ENCODE measurements at regions not wholly inside any gene's neighbourhood (a gene's known extent, or its start where the extent isn't known, plus 50 kb on each side); places are given as distances from the start of the nearest gene placed in this dataset.

GRCh38 chr12:124725099-124725498 is 138.6 kb downstream of the SCARB1 start:
- TF ChIP-seq RAD21 (IDR thresholded peaks at IDR 0.05; ENCODE audit: low read length) (no peak), CTCF (conservative IDR thresholded peaks at IDR 0.05; ENCODE audit: low read depth, low read length) (no peak), POLR2A (IDR thresholded peaks at IDR 0.05; ENCODE audit: low read depth, low read length) (no peak), FOS (IDR thresholded peaks at IDR 0.05; ENCODE audit: low read depth, low read length) (no peak)

All from IMR-90 (cell line).